Thymus (tissue), 11 donors: ENCODE measurements at regions not wholly inside any gene's neighbourhood (a gene's known extent, or its start where the extent isn't known, plus 50 kb on each side); places are given as distances from the start of the nearest gene placed in this dataset.
A peak's percentile ranks its signal among the peaks of the same experiment; 100 is the strongest.

Experiments
- DNase-seq, 9 donors: peaks; one replicate each; pipeline ENCODE4 v3.0.0-alpha.2; 2013; ENCODE audit warnings: low spot score in 9 of 9, low read depth in 6 of 9, missing footprints in 1 of 9
- H3K27ac ChIP-seq, 2 donors: one replicate each; pipeline ENCODE4 v1.5.1; 2013; ENCODE audit warnings: control low read depth in 1 of 2, low read depth in 1 of 2, low read length in 1 of 2, mild to moderate bottlenecking in 1 of 2, moderate library complexity in 1 of 2
- H3K27me3 ChIP-seq, 2 donors: one replicate each; pipeline ENCODE4 v1.5.1; 2013; ENCODE audit warnings: low read length in 1 of 2; ENCODE audit not compliant: control insufficient read depth in 2 of 2, insufficient read depth in 1 of 2
- H3K36me3 ChIP-seq, 2 donors: one replicate each; pipeline ENCODE4 v1.5.1; 2013; ENCODE audit warnings: low read length in 1 of 2, mild to moderate bottlenecking in 1 of 2, moderate library complexity in 1 of 2; ENCODE audit not compliant: control insufficient read depth in 2 of 2, insufficient read depth in 2 of 2
- H3K4me1 ChIP-seq, 2 donors: one replicate each; pipeline ENCODE4 v1.5.1; 2013; ENCODE audit warnings: low read length in 2 of 2; ENCODE audit not compliant: control insufficient read depth in 2 of 2, insufficient read depth in 2 of 2
- H3K4me3 ChIP-seq, 2 donors: one replicate each; pipeline ENCODE4 v1.5.1; 2013; ENCODE audit warnings: low read length in 2 of 2, control low read depth in 1 of 2, mild to moderate bottlenecking in 1 of 2
- H3K9me3 ChIP-seq, 2 donors: one replicate each; pipeline ENCODE4 v1.5.1; 2013; ENCODE audit warnings: low read length in 1 of 2, mild to moderate bottlenecking in 1 of 2; ENCODE audit not compliant: control insufficient read depth in 2 of 2, insufficient read depth in 1 of 2
- WGBS: extraction: QIAGEN DNeasy Blood & Tissue Kit; methylation state at CpG from one replicate; pipeline ENCODE4 v1.1.7; 2013; 5-methylcytosine and 5-hydroxymethylcytosine counted together
- donor health status: healthy.

DNA sequence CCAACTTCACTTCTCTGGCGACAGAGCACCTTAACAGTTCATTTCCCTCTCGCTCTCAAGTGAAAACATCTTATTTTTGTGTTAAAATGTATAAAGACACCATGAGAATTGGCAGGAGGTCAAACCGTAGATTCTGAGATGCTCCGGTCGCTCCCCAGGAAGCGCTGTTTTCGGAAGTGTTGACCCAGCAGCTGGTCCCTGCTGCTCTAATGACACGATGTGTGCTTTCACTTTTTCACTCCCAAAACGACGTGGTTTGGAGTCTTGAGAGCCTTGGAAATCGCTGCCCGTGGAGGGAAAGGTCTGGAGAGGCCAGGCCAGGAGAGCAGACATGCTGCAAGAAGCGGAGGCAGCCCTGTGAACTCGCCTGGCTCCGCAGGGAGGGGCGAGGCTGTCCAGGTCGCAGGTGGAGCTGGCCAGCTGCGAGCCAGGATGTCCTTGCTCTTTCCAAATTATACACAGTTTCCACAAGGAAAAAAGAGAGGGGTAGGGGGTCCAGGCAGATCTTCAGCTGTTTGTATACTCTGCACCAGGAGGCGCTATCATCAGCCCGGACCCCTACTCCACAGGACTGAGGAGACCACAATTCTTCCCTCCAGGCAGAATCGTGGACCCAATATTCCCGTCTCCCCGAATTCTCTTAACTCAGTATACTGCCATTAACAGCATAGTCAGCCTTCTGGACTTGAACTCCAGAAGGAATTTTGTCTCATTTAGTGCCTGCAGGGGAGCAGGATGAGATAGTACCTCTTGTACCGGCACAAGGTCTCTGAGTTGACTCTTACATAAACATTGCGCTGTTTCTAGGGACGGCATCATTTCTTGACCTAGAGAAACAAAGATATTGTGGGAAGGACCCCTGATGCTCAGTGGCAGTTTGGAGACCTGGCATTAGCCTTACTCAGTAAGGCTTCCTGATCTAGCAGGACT lies 248.6 kb upstream of the ANKRD55 start:
- peak in 3 of 9 donors; percentile 8 to 46 (median 23) for DNase-seq
- 17% methylated on average over 26 of the region's 26 CpGs for WGBS
- peaks cover 5 to 26% of the 10 kb centered on the region in 2 donors for H3K4me1 ChIP-seq

DNA sequence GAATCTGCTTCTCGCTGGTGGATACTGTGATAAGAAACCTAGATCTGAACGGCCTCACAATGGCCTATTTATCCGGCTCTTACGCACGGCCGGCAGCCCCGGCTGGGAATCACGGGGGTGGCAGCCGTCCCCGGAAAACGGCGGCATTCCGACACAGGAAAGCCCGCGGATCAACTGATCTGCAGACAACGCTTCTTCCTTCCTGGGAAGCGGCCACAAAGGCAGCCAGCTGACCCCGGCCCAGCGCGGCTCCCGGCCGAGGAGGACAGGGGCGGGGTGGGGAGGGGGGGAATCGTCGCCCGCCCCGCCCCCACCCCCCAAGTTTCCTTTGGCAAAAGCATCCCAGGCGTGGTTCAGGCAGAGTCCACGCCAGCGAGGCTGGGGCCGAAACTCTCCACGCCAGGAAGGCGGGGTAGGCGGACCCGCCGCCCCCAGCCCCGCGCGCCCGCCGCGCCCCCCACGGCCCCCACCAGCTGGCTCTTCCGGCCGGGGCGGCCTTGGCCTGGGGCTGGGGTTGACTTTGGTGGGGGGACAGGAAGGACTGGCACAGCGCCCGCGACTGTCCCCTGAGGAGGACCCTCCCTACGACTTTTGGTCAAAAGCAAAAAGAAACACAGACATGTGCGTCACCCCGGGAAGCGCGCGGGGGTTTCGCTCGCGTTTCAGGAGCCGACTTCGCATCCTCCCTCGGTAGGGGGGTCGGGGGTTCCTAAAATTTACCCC lies 247.7 kb upstream of the ANKRD55 start:
- peak overlapping the region; percentile 54 to 59 for H3K4me3 ChIP-seq
- peak in 2 of 9 donors; percentile 18 to 19 for DNase-seq
- H3K27me3 ChIP-seq = peaks cover 11 to 31% of the 10 kb centered on the region in 2 donors
- peak overlapping the region; percentile 74 to 80 for H3K27ac ChIP-seq
- peaks cover 5 to 26% of the 10 kb centered on the region in 2 donors for H3K4me1 ChIP-seq
- H3K36me3 ChIP-seq = no peaks in the 10 kb centered on the region
- 2% methylated on average over 62 of the region's 62 CpGs for WGBS
- H3K9me3 ChIP-seq = no peaks in the 10 kb centered on the region

More for the DNA sequence above, 248.6 kb upstream of the ANKRD55 start:
- no peaks in the 10 kb centered on the region for H3K36me3 ChIP-seq
- H3K27me3 ChIP-seq = peaks cover 11 to 31% of the 10 kb centered on the region in 2 donors
- peak overlapping the region; percentile 54 to 59 for H3K4me3 ChIP-seq
- no peaks in the 10 kb centered on the region for H3K9me3 ChIP-seq
- H3K27ac ChIP-seq = peak overlapping the region; percentile 74 to 77

DNA sequence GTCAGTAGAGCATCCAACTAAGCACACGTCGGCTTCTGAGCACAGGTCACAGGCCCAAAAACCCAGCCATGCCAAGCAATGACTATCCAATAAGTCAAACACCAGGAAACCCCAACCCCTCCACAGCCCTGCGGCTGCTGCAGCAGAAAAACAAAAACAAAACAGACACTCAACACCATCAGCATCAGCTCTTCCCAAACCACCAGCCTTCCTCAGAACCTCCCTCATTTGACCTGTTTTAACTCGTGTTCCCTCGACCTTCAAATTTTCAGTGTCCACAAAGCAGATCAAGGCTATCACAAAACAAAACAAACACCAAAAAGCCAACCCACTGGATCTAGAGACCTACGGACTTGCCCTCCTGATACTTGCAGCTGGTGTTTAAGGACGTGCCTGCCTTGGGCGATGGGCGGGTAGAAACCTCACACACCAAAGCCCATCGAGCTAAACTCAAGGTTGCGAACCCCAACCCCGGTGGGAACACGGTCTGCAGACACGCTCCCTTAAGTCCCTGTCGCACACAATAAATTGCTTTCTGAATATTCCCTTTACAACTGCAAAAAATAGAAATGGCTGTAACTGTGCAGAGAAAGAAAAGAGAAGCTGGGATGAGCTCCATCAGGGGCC lies 247.1 kb upstream of the ANKRD55 start:
- Histone ChIP-seq H3K4me3 (peak overlapping the region; percentile 54 to 59), H3K4me1 (peaks cover 5 to 26% of the 10 kb centered on the region in 2 donors), H3K27me3 (peaks cover 11 to 31% of the 10 kb centered on the region in 2 donors), H3K27ac (peak overlapping the region; percentile 67 to 80), H3K36me3 (no peaks in the 10 kb centered on the region), H3K9me3 (no peaks in the 10 kb centered on the region)
- WGBS = 79% methylated on average over 15 of the region's 15 CpGs
- DNase-seq = peak in 1 of 9 donors; percentile 24

DNA sequence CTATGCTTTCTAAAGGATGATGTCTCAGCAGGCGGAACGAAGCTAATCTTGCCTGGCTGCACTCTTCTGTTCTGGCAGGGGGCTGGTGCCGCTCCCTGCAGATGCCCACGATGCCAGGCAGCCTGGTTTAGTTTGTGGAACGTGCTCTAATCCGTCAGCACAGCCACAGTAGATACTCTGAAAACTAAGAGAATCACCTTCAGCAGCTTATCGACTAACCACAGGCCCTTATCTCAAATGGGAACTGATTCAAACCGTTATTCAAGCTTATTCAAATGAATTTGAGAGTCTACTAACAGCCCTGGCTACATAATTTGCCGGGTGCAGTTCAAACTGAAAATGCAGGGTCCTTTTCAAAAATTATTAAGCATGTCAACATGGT lies 246.6 kb upstream of the ANKRD55 start:
- 87% methylated on average over 9 of the region's 9 CpGs for WGBS
- DNase-seq = no peak
- Histone ChIP-seq H3K36me3 (no peaks in the 10 kb centered on the region), H3K9me3 (no peaks in the 10 kb centered on the region), H3K27me3 (peaks cover 11 to 31% of the 10 kb centered on the region in 2 donors), H3K4me1 (peaks cover 5 to 26% of the 10 kb centered on the region in 2 donors), H3K4me3 (no peak overlapping the region), H3K27ac (peak overlapping the region; percentile 8 to 42)

DNA sequence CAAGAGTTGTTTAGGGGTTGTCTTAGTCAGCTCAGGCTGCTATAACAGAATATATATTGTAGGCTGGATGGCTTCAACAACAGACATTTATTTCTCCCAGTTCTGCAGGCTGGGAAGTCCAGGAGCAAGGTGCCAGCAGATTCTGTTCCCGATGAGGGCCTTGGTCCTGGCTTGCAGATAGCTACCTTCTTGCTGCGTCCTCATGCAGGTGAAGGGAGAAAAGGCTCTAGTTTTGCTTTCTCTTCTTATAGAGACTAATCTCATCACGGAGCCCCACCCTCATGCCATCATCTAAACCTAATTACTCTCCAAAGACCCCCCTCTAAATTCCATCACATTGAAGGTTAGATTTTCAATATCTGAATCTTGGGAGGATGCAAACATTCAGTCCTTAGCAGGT lies 246.0 kb upstream of the ANKRD55 start:
- Histone ChIP-seq H3K9me3 (no peaks in the 10 kb centered on the region), H3K27me3 (peaks cover 11 to 31% of the 10 kb centered on the region in 2 donors), H3K36me3 (no peaks in the 10 kb centered on the region), H3K27ac (no peak overlapping the region), H3K4me3 (no peak overlapping the region), H3K4me1 (peaks cover 5 to 26% of the 10 kb centered on the region in 2 donors)
- WGBS = 95% methylated on average over 3 of the region's 3 CpGs
- DNase-seq = no peak

DNA sequence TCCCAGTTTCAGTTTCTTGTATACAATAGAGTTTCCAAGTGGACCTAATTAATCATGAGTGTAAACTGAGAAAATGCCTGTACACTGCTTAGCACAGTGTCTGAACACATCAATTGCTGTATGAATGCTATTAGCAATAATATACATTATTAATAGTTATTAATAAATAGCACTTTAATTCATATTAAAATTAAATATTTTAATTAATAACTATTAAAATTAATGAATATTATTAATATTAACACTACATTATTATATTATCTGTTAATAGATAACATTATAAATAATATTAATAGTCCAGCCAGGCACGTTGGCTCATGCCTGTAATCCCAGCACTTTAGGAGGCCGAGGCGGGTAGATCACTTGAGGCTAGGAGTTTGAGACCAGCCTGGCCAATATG lies 244.9 kb upstream of the ANKRD55 start:
- Histone ChIP-seq H3K27ac (no peak overlapping the region), H3K27me3 (peaks cover 11 to 31% of the 10 kb centered on the region in 2 donors), H3K9me3 (no peaks in the 10 kb centered on the region), H3K36me3 (no peaks in the 10 kb centered on the region), H3K4me1 (peaks cover 5 to 26% of the 10 kb centered on the region in 2 donors), H3K4me3 (no peak overlapping the region)
- 97% methylated on average over 3 of the region's 3 CpGs for WGBS
- DNase-seq = no peak

- DNase-seq = no peak
- peaks cover 2 to 21% of the 10 kb centered on the region in 2 donors for H3K4me1 ChIP-seq
- no peak overlapping the region for H3K27ac ChIP-seq
- WGBS = 93% methylated on average over 5 of the region's 5 CpGs
- peaks cover 8 to 20% of the 10 kb centered on the region in 2 donors for H3K27me3 ChIP-seq
- H3K4me3 ChIP-seq = no peak overlapping the region
- no peaks in the 10 kb centered on the region for H3K36me3 ChIP-seq
- no peaks in the 10 kb centered on the region for H3K9me3 ChIP-seq
Measured at GRCh38 chr5:56476487-56476856, 243.3 kb upstream of the ANKRD55 start.

DNA sequence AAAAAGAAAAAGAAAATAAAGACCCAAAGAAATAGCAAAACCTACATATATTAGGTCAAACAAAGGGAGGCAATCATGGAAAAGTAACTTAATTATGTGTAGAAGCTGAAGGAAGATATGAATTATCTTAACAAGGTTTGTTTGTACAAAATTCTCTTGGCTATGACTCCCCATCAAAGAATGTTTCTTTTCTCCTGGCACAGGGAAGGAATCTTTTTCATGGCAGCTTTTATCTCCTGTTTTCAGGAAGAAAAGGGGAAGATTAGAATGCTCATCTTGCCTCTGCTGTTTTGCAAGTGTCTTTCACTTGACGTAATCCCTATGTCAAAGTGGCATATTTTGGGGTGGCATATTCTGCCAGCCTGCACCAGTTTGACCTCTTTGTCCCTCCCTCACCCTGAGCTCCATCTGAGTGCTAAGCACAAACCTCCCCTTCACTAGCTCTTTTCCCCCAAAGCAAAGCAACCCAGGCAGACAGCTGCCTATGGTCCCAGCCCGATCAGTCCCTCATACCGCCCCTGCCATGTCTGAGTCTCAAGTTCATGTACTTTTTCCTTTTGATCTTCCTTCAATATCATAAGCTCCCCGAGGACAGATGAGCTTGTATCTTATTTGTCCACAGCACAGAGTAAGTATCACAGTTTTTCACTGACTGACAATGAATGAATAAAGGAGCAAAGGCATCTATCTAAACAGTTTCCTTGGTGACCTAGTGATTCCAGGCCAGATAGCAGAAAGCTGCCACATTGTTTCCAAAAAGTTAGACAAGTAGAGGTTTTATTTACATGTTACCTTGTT lies 242.8 kb upstream of the ANKRD55 start:
- Histone ChIP-seq H3K27me3 (peaks cover 2 to 14% of the 10 kb centered on the region in 2 donors), H3K27ac (no peak overlapping the region), H3K36me3 (no peaks in the 10 kb centered on the region), H3K4me1 (peaks cover 0 to 16% of the 10 kb centered on the region in 2 donors), H3K4me3 (no peak overlapping the region), H3K9me3 (no peaks in the 10 kb centered on the region)
- WGBS = 83% methylated on average over 4 of the region's 4 CpGs
- no peak for DNase-seq
